GM19455 (cell line): ENCODE measurements at regions not wholly inside any gene's neighbourhood (a gene's known extent, or its start where the extent isn't known, plus 50 kb on each side); places are given as distances from the start of the nearest gene placed in this dataset.

Experiments
- ATAC-seq: cut with Tn5 transposase; IDR thresholded peaks from one replicate; pipeline ENCODE4 v1.9.1; 2021; ENCODE audit not compliant: unreplicated experiment

- no peak for ATAC-seq
Observed at GRCh38 chr4:165716472-165716871, 156.6 kb upstream of the TLL1 start.

- ATAC-seq, result no peak
Observed at GRCh38 chr4:165718660-165719059, 154.4 kb upstream of the TLL1 start.

- no peak for ATAC-seq
Observed at GRCh38 chr4:165720411-165721082, 152.5 kb upstream of the TLL1 start.

GRCh38 chr4:165721815-165722214 lies 151.2 kb upstream of the TLL1 start:
- ATAC-seq, result no peak

- no peak for ATAC-seq
Observed at GRCh38 chr4:165723051-165723795, 149.8 kb upstream of the TLL1 start.

- no peak for ATAC-seq
Observed at GRCh38 chr4:165724786-165725185, 148.3 kb upstream of the TLL1 start.

GRCh38 chr4:165725352-165725751 lies 147.7 kb upstream of the TLL1 start:
- ATAC-seq, result no peak

GRCh38 chr4:165726831-165727230 lies 146.2 kb upstream of the TLL1 start:
- ATAC-seq, result no peak

GRCh38 chr4:165737309-165737972 lies 135.6 kb upstream of the TLL1 start:
- ATAC-seq, result no peak

- ATAC-seq, result no peak
Observed at GRCh38 chr4:165738571-165738970, 134.5 kb upstream of the TLL1 start.

- ATAC-seq, result no peak
Observed at GRCh38 chr4:165740911-165741310, 132.1 kb upstream of the TLL1 start.

- ATAC-seq, result no peak
Observed at GRCh38 chr4:165743422-165743821, 129.6 kb upstream of the TLL1 start.

GRCh38 chr4:165744370-165744769 lies 128.7 kb upstream of the TLL1 start:
- no peak for ATAC-seq

GRCh38 chr4:165748321-165748720 lies 124.7 kb upstream of the TLL1 start:
- no peak for ATAC-seq

GRCh38 chr4:165751882-165752281 lies 121.2 kb upstream of the TLL1 start:
- ATAC-seq, result no peak

- no peak for ATAC-seq
Observed at GRCh38 chr4:165754664-165755063, 118.4 kb upstream of the TLL1 start.

GRCh38 chr4:165756836-165757235 lies 116.2 kb upstream of the TLL1 start:
- no peak for ATAC-seq

GRCh38 chr4:165757451-165757850 lies 115.6 kb upstream of the TLL1 start:
- no peak for ATAC-seq

- no peak for ATAC-seq
Observed at GRCh38 chr4:165758086-165758485, 115.0 kb upstream of the TLL1 start.

GRCh38 chr4:165760182-165760581 lies 112.9 kb upstream of the TLL1 start:
- no peak for ATAC-seq

GRCh38 chr4:165761963-165762362 lies 111.1 kb upstream of the TLL1 start:
- ATAC-seq, result no peak

- ATAC-seq, result no peak
Observed at GRCh38 chr4:165763640-165764039, 109.4 kb upstream of the TLL1 start.
